ENCODE measurements at regions not wholly inside any gene's neighbourhood (a gene's known extent, or its start where the extent isn't known, plus 50 kb on each side); places are given as distances from the start of the nearest gene placed in this dataset.
"Not testable (repeated sequence)": the region's sequence is repeated elsewhere in the genome, so short reads cannot be mapped to it uniquely, and the experiment has no call there.

- Mint-ChIP-seq H3K9me3 (no peaks in the 10 kb centered on the region), H3K27ac (no peak overlapping the region), H3K36me3 (ENCODE audit: low read depth) (no peaks in the 10 kb centered on the region), H3K4me3 (no peak overlapping the region), H3K4me1 (ENCODE audit: low read depth) (no peaks in the 10 kb centered on the region), H3K27me3 (ENCODE audit: low read depth) (no peaks in the 10 kb centered on the region)
- DNase-seq (ENCODE audit: low spot score) = no peak
Observed at GRCh38 chr5:163951069-163951468, 445.6 kb downstream of the MAT2B start.

GRCh38 chr5:163953901-163954300 lies 448.5 kb downstream of the MAT2B start:
- no peaks in the 10 kb centered on the region for H3K9me3 Mint-ChIP-seq
- no peak overlapping the region for H3K4me3 Mint-ChIP-seq
- DNase-seq (ENCODE audit: low spot score) = no peak
- no peaks in the 10 kb centered on the region for H3K36me3 Mint-ChIP-seq (ENCODE audit: low read depth)
- H3K27ac Mint-ChIP-seq = no peak overlapping the region
- H3K27me3 Mint-ChIP-seq (ENCODE audit: low read depth) = no peaks in the 10 kb centered on the region
- H3K4me1 Mint-ChIP-seq (ENCODE audit: low read depth) = no peaks in the 10 kb centered on the region

- H3K27ac Mint-ChIP-seq; H3K9me3 Mint-ChIP-seq; H3K4me1 Mint-ChIP-seq (ENCODE audit: low read depth); H3K4me3 Mint-ChIP-seq; H3K36me3 Mint-ChIP-seq (ENCODE audit: low read depth); H3K27me3 Mint-ChIP-seq (ENCODE audit: low read depth); DNase-seq (ENCODE audit: low spot score): not testable (repeated sequence)
Observed at GRCh38 chr5:163961230-163961629, 455.8 kb downstream of the MAT2B start.

- DNase-seq (ENCODE audit: low spot score) = no peak
- no peaks in the 10 kb centered on the region for H3K27me3 Mint-ChIP-seq (ENCODE audit: low read depth)
- peaks cover 3% of the 10 kb centered on the region for H3K9me3 Mint-ChIP-seq
- no peak overlapping the region for H3K27ac Mint-ChIP-seq
- H3K36me3 Mint-ChIP-seq (ENCODE audit: low read depth) = no peaks in the 10 kb centered on the region
- H3K4me3 Mint-ChIP-seq = no peak overlapping the region
- no peaks in the 10 kb centered on the region for H3K4me1 Mint-ChIP-seq (ENCODE audit: low read depth)
Observed at GRCh38 chr5:163963881-163964280, 458.5 kb downstream of the MAT2B start.

GRCh38 chr5:163964671-163965070 lies 459.3 kb downstream of the MAT2B start:
- Mint-ChIP-seq H3K27ac (no peak overlapping the region), H3K4me3 (no peak overlapping the region), H3K4me1 (ENCODE audit: low read depth) (no peaks in the 10 kb centered on the region), H3K9me3 (peaks cover 3% of the 10 kb centered on the region), H3K27me3 (ENCODE audit: low read depth) (no peaks in the 10 kb centered on the region), H3K36me3 (ENCODE audit: low read depth) (no peaks in the 10 kb centered on the region)
- DNase-seq (ENCODE audit: low spot score) = no peak

DNA sequence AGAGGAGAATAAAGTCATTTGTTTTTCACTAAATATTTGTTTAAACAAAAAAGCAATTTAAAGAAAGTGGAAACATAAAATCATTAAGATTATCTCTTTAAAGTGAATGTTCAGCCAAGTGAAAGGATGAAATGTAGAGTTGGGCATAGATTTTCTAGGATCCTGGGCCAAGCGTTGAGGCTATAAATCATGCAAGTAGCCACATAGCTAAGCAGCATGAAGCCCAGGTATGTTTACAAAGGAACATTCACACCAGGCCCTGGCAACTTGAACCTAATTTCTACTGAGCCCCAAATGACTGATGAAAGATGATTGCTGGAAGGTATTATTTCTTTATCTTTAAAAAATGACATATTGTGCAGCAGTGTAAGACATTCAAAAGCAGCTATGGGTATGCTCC lies 461.8 kb downstream of the MAT2B start:
- no peak overlapping the region for H3K4me3 Mint-ChIP-seq
- peaks cover 7% of the 10 kb centered on the region for H3K9me3 Mint-ChIP-seq
- no peaks in the 10 kb centered on the region for H3K36me3 Mint-ChIP-seq (ENCODE audit: low read depth)
- DNase-seq (ENCODE audit: low spot score) = no peak
- no peaks in the 10 kb centered on the region for H3K27me3 Mint-ChIP-seq (ENCODE audit: low read depth)
- no peaks in the 10 kb centered on the region for H3K4me1 Mint-ChIP-seq (ENCODE audit: low read depth)
- no peak overlapping the region for H3K27ac Mint-ChIP-seq

- Mint-ChIP-seq H3K4me3 (no peak overlapping the region), H3K27ac (no peak overlapping the region), H3K4me1 (ENCODE audit: low read depth) (no peaks in the 10 kb centered on the region), H3K36me3 (ENCODE audit: low read depth) (no peaks in the 10 kb centered on the region), H3K9me3 (peaks cover 4% of the 10 kb centered on the region), H3K27me3 (ENCODE audit: low read depth) (no peaks in the 10 kb centered on the region)
- DNase-seq (ENCODE audit: low spot score) = no peak
Observed at GRCh38 chr5:163968651-163969050, 463.2 kb downstream of the MAT2B start.

DNA sequence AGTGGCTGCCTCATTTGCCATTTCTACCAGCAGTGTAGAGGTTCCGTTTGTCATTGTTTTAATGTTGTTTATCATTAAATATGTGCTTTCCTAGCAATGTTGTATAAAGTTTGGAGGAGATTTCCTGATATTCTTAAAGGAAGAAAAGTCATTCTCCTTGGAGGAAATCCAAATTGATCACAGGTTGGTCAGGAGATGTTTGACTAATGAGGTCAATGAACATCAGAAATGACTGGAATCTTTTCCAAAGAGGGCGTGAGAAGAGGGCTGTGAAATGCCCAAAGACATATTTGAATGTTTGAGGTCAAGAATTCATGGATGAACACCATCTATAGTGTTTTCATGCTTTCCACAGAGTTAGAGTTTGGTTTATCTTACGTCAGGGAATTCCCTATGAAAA lies 471.3 kb downstream of the MAT2B start:
- H3K27ac Mint-ChIP-seq = no peak overlapping the region
- H3K4me3 Mint-ChIP-seq = no peak overlapping the region
- no peaks in the 10 kb centered on the region for H3K36me3 Mint-ChIP-seq (ENCODE audit: low read depth)
- peaks cover 4% of the 10 kb centered on the region for H3K9me3 Mint-ChIP-seq
- no peak for DNase-seq (ENCODE audit: low spot score)
- no peaks in the 10 kb centered on the region for H3K4me1 Mint-ChIP-seq (ENCODE audit: low read depth)
- no peaks in the 10 kb centered on the region for H3K27me3 Mint-ChIP-seq (ENCODE audit: low read depth)

DNA sequence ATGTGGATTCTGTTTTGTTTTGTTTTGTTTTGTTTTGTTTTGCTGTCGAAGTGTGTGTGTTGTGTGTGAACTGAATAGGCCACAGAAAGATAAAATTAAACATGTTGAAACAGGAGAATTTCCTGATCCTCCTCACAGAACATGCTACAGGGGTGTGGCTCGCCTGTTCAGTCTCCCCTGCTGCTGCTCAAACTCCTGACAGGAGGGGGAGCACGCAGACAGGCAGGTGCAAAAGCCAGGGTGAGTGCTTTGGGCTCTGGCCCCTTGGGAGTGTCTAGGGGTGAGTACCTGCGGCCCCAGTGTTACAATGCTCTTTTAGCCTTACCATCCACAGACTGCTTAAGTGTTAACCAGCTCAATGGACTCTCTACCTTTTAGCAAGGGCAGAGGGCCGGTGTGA lies 473.5 kb downstream of the MAT2B start:
- H3K27me3 Mint-ChIP-seq (ENCODE audit: low read depth) = no peaks in the 10 kb centered on the region
- no peaks in the 10 kb centered on the region for H3K4me1 Mint-ChIP-seq (ENCODE audit: low read depth)
- peaks cover 9% of the 10 kb centered on the region for H3K9me3 Mint-ChIP-seq
- no peak for DNase-seq (ENCODE audit: low spot score)
- H3K27ac Mint-ChIP-seq = no peak overlapping the region
- H3K36me3 Mint-ChIP-seq (ENCODE audit: low read depth) = no peaks in the 10 kb centered on the region
- no peak overlapping the region for H3K4me3 Mint-ChIP-seq

DNA sequence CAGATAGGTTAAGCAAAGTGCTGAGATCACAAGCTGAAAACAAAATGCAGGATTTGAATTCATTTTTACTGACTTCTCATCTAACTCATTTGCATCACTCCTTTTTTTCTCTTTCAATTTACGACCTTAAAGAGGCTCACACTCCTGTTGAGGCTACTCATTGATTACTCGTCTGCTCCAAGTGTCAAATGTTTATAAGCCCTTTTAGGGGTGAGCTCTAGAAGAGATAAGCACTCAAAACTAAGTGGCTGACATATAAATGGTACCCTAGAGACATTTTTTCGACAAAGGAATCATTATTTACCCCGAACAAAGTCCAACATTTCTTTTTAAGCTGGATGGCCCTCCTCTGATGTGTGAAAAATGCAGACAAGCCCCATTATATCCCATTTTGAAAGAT lies 483.1 kb downstream of the MAT2B start:
- no peak overlapping the region for H3K4me3 Mint-ChIP-seq
- H3K27me3 Mint-ChIP-seq (ENCODE audit: low read depth) = no peaks in the 10 kb centered on the region
- H3K27ac Mint-ChIP-seq = no peak overlapping the region
- peaks cover 4% of the 10 kb centered on the region for H3K9me3 Mint-ChIP-seq
- H3K4me1 Mint-ChIP-seq (ENCODE audit: low read depth) = no peaks in the 10 kb centered on the region
- no peak for DNase-seq (ENCODE audit: low spot score)
- H3K36me3 Mint-ChIP-seq (ENCODE audit: low read depth) = no peaks in the 10 kb centered on the region

GRCh38 chr5:163993126-163993525 lies 487.7 kb downstream of the MAT2B start:
- no peak overlapping the region for H3K4me3 Mint-ChIP-seq
- DNase-seq (ENCODE audit: low spot score) = no peak
- no peaks in the 10 kb centered on the region for H3K27me3 Mint-ChIP-seq (ENCODE audit: low read depth)
- no peaks in the 10 kb centered on the region for H3K4me1 Mint-ChIP-seq (ENCODE audit: low read depth)
- H3K36me3 Mint-ChIP-seq (ENCODE audit: low read depth) = no peaks in the 10 kb centered on the region
- no peaks in the 10 kb centered on the region for H3K9me3 Mint-ChIP-seq
- H3K27ac Mint-ChIP-seq = no peak overlapping the region

DNA sequence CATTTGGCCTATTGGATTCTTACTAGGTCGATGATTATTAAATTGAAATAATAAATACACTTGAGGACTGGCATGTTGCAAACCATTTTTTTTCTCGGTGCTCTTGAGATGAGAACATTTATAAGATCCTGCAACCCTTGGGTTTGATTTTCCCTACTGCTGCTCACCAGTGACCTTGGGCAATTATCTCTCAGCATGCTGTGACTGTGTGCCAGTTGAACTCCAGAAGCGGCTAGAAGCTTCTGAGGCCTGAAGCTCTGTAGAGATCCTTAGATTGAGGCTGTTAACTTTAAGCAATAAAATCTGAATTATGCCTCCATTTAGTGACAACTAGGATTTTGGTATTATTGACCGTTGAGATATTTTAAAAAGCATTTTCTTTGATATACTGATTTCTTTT lies 489.8 kb downstream of the MAT2B start:
- H3K4me1 Mint-ChIP-seq (ENCODE audit: low read depth) = no peaks in the 10 kb centered on the region
- H3K4me3 Mint-ChIP-seq = no peak overlapping the region
- DNase-seq (ENCODE audit: low spot score) = no peak
- H3K27me3 Mint-ChIP-seq (ENCODE audit: low read depth) = no peaks in the 10 kb centered on the region
- no peak overlapping the region for H3K27ac Mint-ChIP-seq
- H3K9me3 Mint-ChIP-seq = no peaks in the 10 kb centered on the region
- no peaks in the 10 kb centered on the region for H3K36me3 Mint-ChIP-seq (ENCODE audit: low read depth)

GRCh38 chr5:163997965-163998364 lies 492.5 kb downstream of the MAT2B start:
- H3K4me1 Mint-ChIP-seq (ENCODE audit: low read depth) = no peaks in the 10 kb centered on the region

DNA sequence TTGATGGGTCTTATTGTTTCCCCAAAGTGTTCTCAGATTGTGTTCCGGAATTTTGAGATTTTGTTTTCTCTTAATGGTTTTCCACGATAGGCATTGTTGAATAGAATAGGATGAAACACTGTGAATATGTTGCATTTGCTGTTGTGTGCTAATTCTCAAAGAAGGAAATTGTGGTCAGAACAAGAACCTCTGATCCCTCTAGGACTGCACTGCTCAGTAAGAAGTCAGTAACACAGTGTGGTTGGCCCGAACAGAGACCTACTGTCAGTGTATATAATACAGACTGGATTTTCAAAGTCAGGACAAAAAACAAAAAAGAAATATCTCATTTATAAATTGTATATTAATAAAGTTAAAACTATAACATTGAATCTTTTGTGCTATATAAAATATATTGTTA lies 494.8 kb downstream of the MAT2B start:
- no peaks in the 10 kb centered on the region for H3K27me3 Mint-ChIP-seq (ENCODE audit: low read depth)
- no peaks in the 10 kb centered on the region for H3K4me1 Mint-ChIP-seq (ENCODE audit: low read depth)
- DNase-seq (ENCODE audit: low spot score) = no peak
- no peaks in the 10 kb centered on the region for H3K36me3 Mint-ChIP-seq (ENCODE audit: low read depth)
- H3K27ac Mint-ChIP-seq = no peak overlapping the region
- H3K4me3 Mint-ChIP-seq = no peak overlapping the region
- H3K9me3 Mint-ChIP-seq = no peaks in the 10 kb centered on the region

More at GRCh38 chr5:163997965-163998364, 492.5 kb downstream of the MAT2B start:
- no peak overlapping the region for H3K4me3 Mint-ChIP-seq
- no peak overlapping the region for H3K27ac Mint-ChIP-seq
- no peaks in the 10 kb centered on the region for H3K36me3 Mint-ChIP-seq (ENCODE audit: low read depth)
- H3K9me3 Mint-ChIP-seq = no peaks in the 10 kb centered on the region
- no peak for DNase-seq (ENCODE audit: low spot score)
- no peaks in the 10 kb centered on the region for H3K27me3 Mint-ChIP-seq (ENCODE audit: low read depth)

DNA sequence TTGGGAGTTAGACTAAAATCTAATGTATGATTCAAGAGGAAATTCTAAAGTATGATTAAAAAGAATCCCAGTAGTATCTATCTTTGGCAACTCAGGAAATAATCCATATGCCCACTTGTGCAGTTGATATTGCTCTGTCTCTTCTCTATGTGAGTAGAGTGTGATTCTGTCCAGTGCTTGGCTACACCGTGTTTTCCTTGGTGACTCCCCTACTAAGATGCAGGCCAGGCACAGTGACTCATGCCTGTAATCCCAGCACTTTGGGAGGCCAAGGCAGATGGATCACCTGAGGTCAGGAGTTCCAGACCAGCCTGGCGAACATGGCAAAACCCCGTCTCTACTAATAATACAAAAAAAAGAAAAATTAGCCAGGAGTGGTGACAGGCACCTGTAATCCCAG lies 495.4 kb downstream of the MAT2B start:
- H3K27ac Mint-ChIP-seq = no peak overlapping the region
- no peaks in the 10 kb centered on the region for H3K27me3 Mint-ChIP-seq (ENCODE audit: low read depth)
- H3K4me3 Mint-ChIP-seq = no peak overlapping the region
- DNase-seq (ENCODE audit: low spot score) = no peak
- no peaks in the 10 kb centered on the region for H3K9me3 Mint-ChIP-seq
- H3K4me1 Mint-ChIP-seq (ENCODE audit: low read depth) = no peaks in the 10 kb centered on the region
- no peaks in the 10 kb centered on the region for H3K36me3 Mint-ChIP-seq (ENCODE audit: low read depth)
